ENCODE measurements at regions not wholly inside any gene's neighbourhood (a gene's known extent, or its start where the extent isn't known, plus 50 kb on each side); places are given as distances from the start of the nearest gene placed in this dataset.

DNA sequence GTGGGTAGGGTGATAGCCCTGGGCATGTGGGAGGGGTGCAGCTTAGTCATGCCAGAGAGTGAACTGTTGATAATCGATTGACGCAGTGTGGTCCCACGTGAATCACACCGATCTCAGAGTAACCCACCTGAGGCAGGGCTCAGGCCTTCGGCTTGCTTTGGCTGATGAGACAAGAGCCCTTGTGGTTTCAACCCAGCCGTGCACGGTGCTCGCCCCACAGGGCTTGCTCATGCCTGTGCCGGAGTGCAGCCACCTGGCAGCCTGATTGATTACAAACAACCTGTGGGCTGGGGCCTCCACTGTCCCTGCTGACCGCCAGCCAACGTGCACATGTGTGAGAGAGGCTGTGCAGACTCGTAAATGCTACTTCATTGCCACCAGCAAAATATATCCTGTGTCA lies 144.9 kb upstream of the ADARB2 start:
- Mint-ChIP-seq H3K4me3 (ENCODE audit: low read depth) (no peak overlapping the region), H3K4me1 (ENCODE audit: low read depth) (no peaks in the 10 kb centered on the region), H3K27ac (peak overlapping the region; percentile 6), H3K9me3 (ENCODE audit: low read depth) (peaks cover 3% of the 10 kb centered on the region), H3K36me3 (ENCODE audit: insufficient read depth) (no peaks in the 10 kb centered on the region), H3K27me3 (peaks cover 6% of the 10 kb centered on the region)
- no peak for DNase-seq (ENCODE audit: low spot score, unreplicated experiment)
- TF ChIP-seq, protein P1, sequence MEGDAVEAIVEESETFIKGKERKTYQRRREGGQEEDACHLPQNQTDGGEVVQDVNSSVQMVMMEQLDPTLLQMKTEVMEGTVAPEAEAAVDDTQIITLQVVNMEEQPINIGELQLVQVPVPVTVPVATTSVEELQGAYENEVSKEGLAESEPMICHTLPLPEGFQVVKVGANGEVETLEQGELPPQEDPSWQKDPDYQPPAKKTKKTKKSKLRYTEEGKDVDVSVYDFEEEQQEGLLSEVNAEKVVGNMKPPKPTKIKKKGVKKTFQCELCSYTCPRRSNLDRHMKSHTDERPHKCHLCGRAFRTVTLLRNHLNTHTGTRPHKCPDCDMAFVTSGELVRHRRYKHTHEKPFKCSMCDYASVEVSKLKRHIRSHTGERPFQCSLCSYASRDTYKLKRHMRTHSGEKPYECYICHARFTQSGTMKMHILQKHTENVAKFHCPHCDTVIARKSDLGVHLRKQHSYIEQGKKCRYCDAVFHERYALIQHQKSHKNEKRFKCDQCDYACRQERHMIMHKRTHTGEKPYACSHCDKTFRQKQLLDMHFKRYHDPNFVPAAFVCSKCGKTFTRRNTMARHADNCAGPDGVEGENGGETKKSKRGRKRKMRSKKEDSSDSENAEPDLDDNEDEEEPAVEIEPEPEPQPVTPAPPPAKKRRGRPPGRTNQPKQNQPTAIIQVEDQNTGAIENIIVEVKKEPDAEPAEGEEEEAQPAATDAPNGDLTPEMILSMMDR (IDR thresholded peaks at IDR 0.05; ENCODE audit: unreplicated experiment), result no peak

DNA sequence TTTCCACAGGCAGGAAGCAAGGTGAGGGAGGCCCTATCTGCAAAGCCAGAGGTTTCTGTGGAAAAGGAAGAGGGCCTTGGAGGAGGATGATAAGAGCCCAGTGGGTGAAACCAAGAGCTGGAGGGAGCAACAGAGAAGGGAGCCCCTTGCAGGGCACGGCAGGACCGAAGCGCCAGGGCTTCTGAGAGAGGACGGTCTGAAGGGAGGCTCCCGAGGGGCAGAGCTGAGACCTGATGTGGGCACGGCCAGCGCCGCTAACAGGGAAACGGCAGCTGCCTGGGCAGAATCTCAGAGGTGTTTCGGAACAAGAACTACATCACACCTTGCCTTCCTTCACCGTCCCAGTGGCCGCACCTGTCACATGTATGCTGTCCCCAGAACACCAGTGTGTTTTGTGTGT lies 144.3 kb upstream of the ADARB2 start:
- H3K36me3 Mint-ChIP-seq (ENCODE audit: insufficient read depth), result no peaks in the 10 kb centered on the region
- no peak for DNase-seq (ENCODE audit: low spot score, unreplicated experiment)
- H3K27ac Mint-ChIP-seq, result peak overlapping the region; percentile 6
- peaks cover 6% of the 10 kb centered on the region for H3K27me3 Mint-ChIP-seq
- TF ChIP-seq, protein P1 (IDR thresholded peaks at IDR 0.05; ENCODE audit: unreplicated experiment), result no peak
- H3K4me3 Mint-ChIP-seq (ENCODE audit: low read depth), result no peak overlapping the region
- H3K9me3 Mint-ChIP-seq (ENCODE audit: low read depth), result no peaks in the 10 kb centered on the region
- H3K4me1 Mint-ChIP-seq (ENCODE audit: low read depth), result no peaks in the 10 kb centered on the region

DNA sequence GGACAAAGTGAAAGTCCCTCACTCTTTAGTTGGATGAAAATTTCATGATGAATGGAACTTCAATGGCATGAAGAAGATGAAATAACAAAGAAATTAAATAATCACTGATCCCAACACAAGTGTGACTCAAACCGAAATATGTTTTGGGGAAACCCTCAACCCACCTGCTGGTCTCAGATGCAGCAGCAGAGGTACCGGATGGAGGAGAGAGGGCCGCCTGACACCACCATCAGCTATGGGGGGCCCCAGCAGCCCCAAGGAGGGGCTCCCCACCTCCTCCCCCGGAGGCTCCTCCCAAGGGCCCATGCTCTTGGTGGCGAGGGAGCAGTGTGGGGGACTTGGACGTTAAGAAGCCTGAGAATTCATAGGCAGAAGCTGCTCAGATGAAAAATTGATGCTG lies 137.2 kb upstream of the ADARB2 start:
- Mint-ChIP-seq H3K27me3 (peaks cover 18% of the 10 kb centered on the region), H3K4me1 (ENCODE audit: low read depth) (peaks cover 6% of the 10 kb centered on the region), H3K36me3 (ENCODE audit: insufficient read depth) (no peaks in the 10 kb centered on the region), H3K27ac (no peak overlapping the region), H3K9me3 (ENCODE audit: low read depth) (peaks cover 12% of the 10 kb centered on the region), H3K4me3 (ENCODE audit: low read depth) (no peak overlapping the region)
- TF ChIP-seq, protein P1 (IDR thresholded peaks at IDR 0.05; ENCODE audit: unreplicated experiment), result no peak
- DNase-seq (ENCODE audit: low spot score, unreplicated experiment), result no peak

DNA sequence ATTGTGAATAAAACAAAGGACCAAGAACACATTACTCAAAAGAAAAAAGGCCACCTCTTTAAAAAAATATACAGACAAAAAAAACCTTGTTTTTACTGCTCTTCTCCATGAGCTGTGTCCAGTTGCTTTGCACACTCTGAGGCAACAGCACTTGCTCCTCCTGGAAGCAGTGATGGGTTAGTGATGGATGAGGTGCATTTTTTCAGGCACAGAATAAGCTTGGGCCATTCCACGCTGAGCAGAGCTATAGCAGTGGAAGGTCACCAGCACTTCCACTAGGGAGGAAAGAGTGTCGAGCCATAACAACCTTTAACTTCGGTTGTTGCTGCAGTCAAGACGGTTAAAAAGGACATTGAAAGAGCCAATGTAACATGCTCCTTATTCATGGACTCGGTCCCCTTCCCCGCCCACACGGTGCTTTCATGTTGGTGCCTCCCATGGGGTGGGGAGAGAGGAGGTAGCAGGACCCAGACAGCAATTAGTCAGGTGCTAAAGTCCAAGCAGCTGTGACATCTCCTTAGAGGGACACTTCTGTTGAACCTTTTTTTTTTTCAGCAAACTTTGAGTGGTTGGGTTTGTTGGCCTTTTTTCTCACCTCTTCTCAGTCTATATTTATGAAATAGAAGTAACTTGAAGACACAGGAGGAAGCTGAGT lies 136.5 kb upstream of the ADARB2 start:
- Mint-ChIP-seq H3K27ac (no peak overlapping the region), H3K4me1 (ENCODE audit: low read depth) (peaks cover 6% of the 10 kb centered on the region), H3K4me3 (ENCODE audit: low read depth) (no peak overlapping the region), H3K36me3 (ENCODE audit: insufficient read depth) (no peaks in the 10 kb centered on the region), H3K27me3 (peaks cover 22% of the 10 kb centered on the region), H3K9me3 (ENCODE audit: low read depth) (peaks cover 12% of the 10 kb centered on the region)
- TF ChIP-seq, protein P1 (IDR thresholded peaks at IDR 0.05; ENCODE audit: unreplicated experiment), result no peak
- DNase-seq (ENCODE audit: low spot score, unreplicated experiment), result no peak

DNA sequence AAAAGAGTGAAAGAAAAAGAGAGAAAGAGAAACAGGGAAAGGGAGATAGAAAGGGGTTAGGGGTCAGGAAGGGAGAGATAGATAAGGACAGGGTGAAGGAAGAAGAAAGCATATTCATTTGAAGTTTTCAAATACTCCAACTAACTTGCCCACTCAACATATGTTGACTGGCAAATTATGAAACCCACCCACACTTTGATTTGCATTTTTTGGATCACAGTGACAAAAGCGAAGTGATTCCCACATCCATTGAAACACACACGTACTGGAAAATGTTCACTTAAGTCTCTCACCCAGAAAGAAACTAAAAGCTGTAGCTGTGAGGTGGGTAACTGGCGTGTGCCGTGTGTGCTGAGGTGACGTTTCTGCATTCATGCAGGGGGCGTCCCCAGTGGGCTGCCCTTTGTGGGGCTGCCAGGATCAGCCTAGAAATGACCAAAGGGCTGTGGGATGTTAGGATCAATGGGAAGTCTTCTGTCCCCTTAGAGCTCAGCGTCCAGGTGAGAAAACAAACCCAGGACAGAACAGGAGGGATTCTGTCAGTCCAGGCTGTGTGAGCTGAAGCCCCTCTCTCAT lies 134.9 kb upstream of the ADARB2 start:
- no peak for DNase-seq (ENCODE audit: low spot score, unreplicated experiment)
- no peak overlapping the region for H3K4me3 Mint-ChIP-seq (ENCODE audit: low read depth)
- peaks cover 12% of the 10 kb centered on the region for H3K9me3 Mint-ChIP-seq (ENCODE audit: low read depth)
- H3K27ac Mint-ChIP-seq, result no peak overlapping the region
- peaks cover 6% of the 10 kb centered on the region for H3K4me1 Mint-ChIP-seq (ENCODE audit: low read depth)
- H3K36me3 Mint-ChIP-seq (ENCODE audit: insufficient read depth), result no peaks in the 10 kb centered on the region
- TF ChIP-seq, protein P1 (IDR thresholded peaks at IDR 0.05; ENCODE audit: unreplicated experiment), result no peak
- peaks cover 26% of the 10 kb centered on the region for H3K27me3 Mint-ChIP-seq
